Naive thymus-derived CD4-positive, alpha-beta T cell (primary cell): ENCODE measurements at regions not wholly inside any gene's neighbourhood (a gene's known extent, or its start where the extent isn't known, plus 50 kb on each side); places are given as distances from the start of the nearest gene placed in this dataset.

ENCODE experiments used
- ATAC-seq: fragments of 150-1000 bp; cut with Tn5 transposase; 2 replicates; pipeline ENCODE4 v1.10.0; 2021; ENCODE audit warnings: mild to moderate bottlenecking, moderate library complexity
- CTCF ChIA-PET: fragments of 350-600 bp; sonication (Branson Sonifier 250); formaldehyde crosslinking; loops from one replicate; lab custom pipeline; 2021; ENCODE audit warnings: antibody characterized with exemption; lab: Charles Lee
- POLR2A ChIA-PET: fragments of 350-600 bp; sonication (Branson Sonifier 250); formaldehyde crosslinking; loops from one replicate; lab custom pipeline; 2021; ENCODE audit warnings: antibody characterized with exemption, inconsistent platforms; lab: Charles Lee
- DNase-seq, 9 donors: peaks; one replicate each; pipeline versions ENCODE4 v3.0.0 to v3.0.0-alpha.2; 2020 to 2022; ENCODE audit warnings: mixed read lengths in 1 of 9
- H3K27ac ChIP-seq: one replicate; pipeline ENCODE4 v1.7.0; 2013; ENCODE audit warnings: mild to moderate bottlenecking, low read depth, low read length, moderate library complexity
- H3K27me3 ChIP-seq, 2 donors: one replicate each; pipeline ENCODE4 v1.7.0; 2013; ENCODE audit warnings: low read length in 2 of 2, mild to moderate bottlenecking in 2 of 2, moderate library complexity in 2 of 2; ENCODE audit not compliant: control insufficient read depth in 2 of 2, insufficient read depth in 2 of 2
- H3K36me3 ChIP-seq, 3 experiments: 1 replicate in 2 of 3; 2 replicates in 1 of 3; pipeline ENCODE4 v1.7.0; 2013; ENCODE audit warnings: low read length in 3 of 3, mild to moderate bottlenecking in 3 of 3, moderate library complexity in 1 of 3; ENCODE audit not compliant: insufficient read depth in 3 of 3, control insufficient read depth in 2 of 3
- H3K4me1 ChIP-seq, 2 donors: one replicate each; pipeline ENCODE4 v1.7.0; 2013; ENCODE audit warnings: low read length in 2 of 2, mild to moderate bottlenecking in 2 of 2, moderate library complexity in 1 of 2; ENCODE audit not compliant: control insufficient read depth in 2 of 2, insufficient read depth in 2 of 2
- H3K4me3 ChIP-seq: 2 replicates; pipeline ENCODE4 v1.7.0; 2013; ENCODE audit warnings: mild to moderate bottlenecking, low read length
- H3K9me3 ChIP-seq, 3 experiments: 1 replicate in 2 of 3; 2 replicates in 1 of 3; pipeline ENCODE4 v1.7.0; 2013; ENCODE audit warnings: low read length in 3 of 3; ENCODE audit not compliant: control insufficient read depth in 2 of 3
- H3K27ac Mint-ChIP-seq, 9 donors: one replicate each; pipeline ENCODE4 v1.8.0; 2020 to 2022; ENCODE audit warnings: mixed read lengths in 9 of 9, mild to moderate bottlenecking in 8 of 9, moderate library complexity in 5 of 9, inconsistent platforms in 2 of 9
- H3K27me3 Mint-ChIP-seq, 5 donors: one replicate each; pipeline ENCODE4 v1.8.0; 2021 to 2022; ENCODE audit warnings: mixed read lengths in 5 of 5, mild to moderate bottlenecking in 1 of 5
- H3K36me3 Mint-ChIP-seq, 5 donors: one replicate each; pipeline ENCODE4 v1.8.0; 2020 to 2022; ENCODE audit warnings: mixed read lengths in 5 of 5, mild to moderate bottlenecking in 3 of 5, inconsistent platforms in 1 of 5
- H3K4me1 Mint-ChIP-seq, 7 donors: one replicate each; pipeline ENCODE4 v1.8.0; 2020 to 2022; ENCODE audit warnings: mixed read lengths in 7 of 7, mild to moderate bottlenecking in 3 of 7, inconsistent platforms in 1 of 7
- H3K4me3 Mint-ChIP-seq, 10 donors: one replicate each; pipeline ENCODE4 v1.8.0; 2020 to 2022; ENCODE audit warnings: mild to moderate bottlenecking in 10 of 10, mixed read lengths in 10 of 10, moderate library complexity in 6 of 10, inconsistent platforms in 2 of 10
- H3K9me3 Mint-ChIP-seq, 11 donors: one replicate each; pipeline ENCODE4 v1.8.0; 2020 to 2022; ENCODE audit warnings: mixed read lengths in 11 of 11, mild to moderate bottlenecking in 4 of 11, inconsistent platforms in 1 of 11, moderate library complexity in 1 of 11
- intact Hi-C, 2 donors: fragments of 100-400 bp; cut with micrococcal nuclease; formaldehyde crosslinking; loops; one replicate each; pipeline ENCODE4 v1.15.1; 2023

- Histone ChIP-seq H3K27ac (no peak overlapping the region), H3K4me3 (no peak overlapping the region), H3K27me3 (no peaks in the 10 kb centered on the region), H3K36me3 (no peaks in the 10 kb centered on the region), H3K4me1 (no peaks in the 10 kb centered on the region), H3K9me3 (no peaks in the 10 kb centered on the region)
- peaks cover 0 to 11% (median 0%) of the 10 kb centered on the region in 11 donors for H3K9me3 Mint-ChIP-seq
- DNase-seq (no peak), ATAC-seq (no peak)
- H3K4me1 Mint-ChIP-seq, result no peaks in the 10 kb centered on the region
- POLR2A ChIA-PET, result no interaction called here
- intact Hi-C loops, result no loop called here
- no peak overlapping the region for H3K4me3 Mint-ChIP-seq
- CTCF ChIA-PET, result no interaction called here
- peaks cover 0 to 11% (median 0%) of the 10 kb centered on the region in 5 donors for H3K27me3 Mint-ChIP-seq
- no peak overlapping the region for H3K27ac Mint-ChIP-seq
- H3K36me3 Mint-ChIP-seq, result no peaks in the 10 kb centered on the region
These were observed 222.2 kb upstream of the MEF2C start for GRCh38 chr5:89105171-89105695.

- Mint-ChIP-seq H3K27me3 (peaks cover 0 to 3% (median 0%) of the 10 kb centered on the region in 5 donors), H3K9me3 (peaks cover 0 to 9% (median 2%) of the 10 kb centered on the region in 11 donors), H3K27ac (no peak overlapping the region), H3K36me3 (no peaks in the 10 kb centered on the region), H3K4me1 (no peaks in the 10 kb centered on the region), H3K4me3 (no peak overlapping the region)
- Histone ChIP-seq H3K27ac (no peak overlapping the region), H3K9me3 (no peaks in the 10 kb centered on the region), H3K36me3 (no peaks in the 10 kb centered on the region), H3K4me1 (no peaks in the 10 kb centered on the region), H3K4me3 (no peak overlapping the region), H3K27me3 (no peaks in the 10 kb centered on the region)
- ChIA-PET POLR2A (no interaction called here), CTCF (no interaction called here)
- DNase-seq, result no peak
- intact Hi-C loops, result no loop called here
- no peak for ATAC-seq
These were observed 215.3 kb upstream of the MEF2C start for GRCh38 chr5:89098199-89098756.

- H3K36me3 Mint-ChIP-seq, result no peaks in the 10 kb centered on the region
- Histone ChIP-seq H3K27ac (no peak overlapping the region), H3K36me3 (no peaks in the 10 kb centered on the region), H3K4me1 (no peaks in the 10 kb centered on the region), H3K4me3 (no peak overlapping the region), H3K9me3 (no peaks in the 10 kb centered on the region), H3K27me3 (no peaks in the 10 kb centered on the region)
- DNase-seq (no peak), ATAC-seq (no peak)
- POLR2A ChIA-PET, result no interaction called here
- CTCF ChIA-PET, result no interaction called here
- no peaks in the 10 kb centered on the region for H3K4me1 Mint-ChIP-seq
- no peaks in the 10 kb centered on the region for H3K27me3 Mint-ChIP-seq
- H3K4me3 Mint-ChIP-seq, result no peak overlapping the region
- intact Hi-C loops, result no loop called here
- no peak overlapping the region for H3K27ac Mint-ChIP-seq
- H3K9me3 Mint-ChIP-seq, result peaks cover 0 to 9% (median 2%) of the 10 kb centered on the region in 11 donors
These were observed 214.1 kb upstream of the MEF2C start for GRCh38 chr5:89097103-89097502.

- Mint-ChIP-seq H3K4me3 (no peak overlapping the region), H3K9me3 (peaks cover 0 to 8% (median 2%) of the 10 kb centered on the region in 11 donors), H3K27me3 (no peaks in the 10 kb centered on the region), H3K4me1 (no peaks in the 10 kb centered on the region), H3K36me3 (no peaks in the 10 kb centered on the region), H3K27ac (no peak overlapping the region)
- intact Hi-C loops, result no loop called here
- no peak for ATAC-seq
- DNase-seq, result no peak
- ChIA-PET POLR2A (no interaction called here), CTCF (no interaction called here)
- Histone ChIP-seq H3K27me3 (no peaks in the 10 kb centered on the region), H3K9me3 (no peaks in the 10 kb centered on the region), H3K27ac (no peak overlapping the region), H3K36me3 (no peaks in the 10 kb centered on the region), H3K4me3 (no peak overlapping the region), H3K4me1 (no peaks in the 10 kb centered on the region)
These were observed 212.4 kb upstream of the MEF2C start for GRCh38 chr5:89095341-89095740.

- Histone ChIP-seq H3K27me3 (no peaks in the 10 kb centered on the region), H3K4me3 (no peak overlapping the region), H3K27ac (no peak overlapping the region), H3K4me1 (no peaks in the 10 kb centered on the region), H3K36me3 (no peaks in the 10 kb centered on the region), H3K9me3 (no peaks in the 10 kb centered on the region)
- POLR2A ChIA-PET, result interaction anchor here (0.7 kb wide), 1 partner anchor 1051 kb away, joined by 3 read pairs; no protein-coding TSS in a partner anchor
- no peak for DNase-seq
- intact Hi-C loops, result no loop called here
- Mint-ChIP-seq H3K27me3 (no peaks in the 10 kb centered on the region), H3K4me3 (no peak overlapping the region), H3K9me3 (peaks cover 0 to 4% (median 0%) of the 10 kb centered on the region in 11 donors), H3K4me1 (no peaks in the 10 kb centered on the region), H3K36me3 (no peaks in the 10 kb centered on the region), H3K27ac (no peak overlapping the region)
- CTCF ChIA-PET, result interaction anchor here (0.6 kb wide), 1 partner anchor 1639 kb away, joined by 3 read pairs; no protein-coding TSS in a partner anchor
- ATAC-seq, result no peak
These were observed 207.1 kb upstream of the MEF2C start for GRCh38 chr5:89090037-89090436.

GRCh38 chr5:89087551-89088318 lies 204.8 kb upstream of the MEF2C start:
- H3K9me3 ChIP-seq, result no peaks in the 10 kb centered on the region
- no peaks in the 10 kb centered on the region for H3K27me3 ChIP-seq
- no peak overlapping the region for H3K4me3 ChIP-seq
- Mint-ChIP-seq H3K4me3 (no peak overlapping the region), H3K27ac (no peak overlapping the region), H3K36me3 (no peaks in the 10 kb centered on the region), H3K4me1 (no peaks in the 10 kb centered on the region), H3K9me3 (no peaks in the 10 kb centered on the region), H3K27me3 (no peaks in the 10 kb centered on the region)
- no peaks in the 10 kb centered on the region for H3K4me1 ChIP-seq
- no peaks in the 10 kb centered on the region for H3K36me3 ChIP-seq
- CTCF ChIA-PET, result no interaction called here
- no peak overlapping the region for H3K27ac ChIP-seq
- DNase-seq (no peak), ATAC-seq (no peak)
- intact Hi-C loops, result no loop called here
- POLR2A ChIA-PET, result no interaction called here

- Histone ChIP-seq H3K27ac (no peak overlapping the region), H3K4me1 (no peaks in the 10 kb centered on the region), H3K36me3 (no peaks in the 10 kb centered on the region), H3K27me3 (no peaks in the 10 kb centered on the region), H3K9me3 (no peaks in the 10 kb centered on the region), H3K4me3 (no peak overlapping the region)
- CTCF ChIA-PET, result no interaction called here
- Mint-ChIP-seq H3K36me3 (no peaks in the 10 kb centered on the region), H3K4me1 (no peaks in the 10 kb centered on the region), H3K27me3 (no peaks in the 10 kb centered on the region), H3K9me3 (no peaks in the 10 kb centered on the region), H3K27ac (no peak overlapping the region), H3K4me3 (no peak overlapping the region)
- intact Hi-C loops, result no loop called here
- ATAC-seq, result no peak
- POLR2A ChIA-PET, result no interaction called here
- no peak for DNase-seq
These were observed 204.1 kb upstream of the MEF2C start for GRCh38 chr5:89087128-89087527.
